ENCODE measurements at regions not wholly inside any gene's neighbourhood (a gene's known extent, or its start where the extent isn't known, plus 50 kb on each side); places are given as distances from the start of the nearest gene placed in this dataset.
"Not testable (repeated sequence)": the region's sequence is repeated elsewhere in the genome, so short reads cannot be mapped to it uniquely, and the experiment has no call there.

DNA sequence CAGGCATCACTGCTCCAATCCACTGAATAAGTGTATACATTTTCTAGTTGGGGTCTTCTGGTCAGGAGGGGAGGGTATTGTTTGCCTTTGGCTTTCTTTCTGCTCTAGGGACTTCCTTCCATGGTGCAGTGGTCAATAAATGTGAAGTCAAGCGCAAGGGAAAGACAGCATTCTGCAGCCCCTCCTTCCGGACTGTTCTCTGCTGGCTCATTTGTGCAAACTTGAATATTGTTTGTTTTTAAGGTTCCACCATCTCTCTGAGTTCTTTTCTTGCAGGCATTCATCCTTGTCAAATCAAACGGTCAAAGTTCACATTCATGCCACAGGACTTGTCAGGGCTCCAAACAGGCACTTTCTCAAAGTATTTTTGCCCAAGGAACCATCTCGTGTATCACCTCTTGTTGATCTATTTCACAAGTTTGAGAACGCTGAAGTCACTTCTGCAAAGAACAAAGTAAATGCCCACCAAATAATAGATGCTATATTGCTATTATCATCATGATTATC, 205.6 kb upstream of the KAZN start:
- Histone ChIP-seq H3K4me3 (no peak overlapping the region), H3K27ac (no peak overlapping the region)

GRCh38 chr1:14396100-14396499, 202.4 kb upstream of the KAZN start:
- no peak overlapping the region for H3K27ac ChIP-seq
- no peak overlapping the region for H3K4me3 ChIP-seq

DNA sequence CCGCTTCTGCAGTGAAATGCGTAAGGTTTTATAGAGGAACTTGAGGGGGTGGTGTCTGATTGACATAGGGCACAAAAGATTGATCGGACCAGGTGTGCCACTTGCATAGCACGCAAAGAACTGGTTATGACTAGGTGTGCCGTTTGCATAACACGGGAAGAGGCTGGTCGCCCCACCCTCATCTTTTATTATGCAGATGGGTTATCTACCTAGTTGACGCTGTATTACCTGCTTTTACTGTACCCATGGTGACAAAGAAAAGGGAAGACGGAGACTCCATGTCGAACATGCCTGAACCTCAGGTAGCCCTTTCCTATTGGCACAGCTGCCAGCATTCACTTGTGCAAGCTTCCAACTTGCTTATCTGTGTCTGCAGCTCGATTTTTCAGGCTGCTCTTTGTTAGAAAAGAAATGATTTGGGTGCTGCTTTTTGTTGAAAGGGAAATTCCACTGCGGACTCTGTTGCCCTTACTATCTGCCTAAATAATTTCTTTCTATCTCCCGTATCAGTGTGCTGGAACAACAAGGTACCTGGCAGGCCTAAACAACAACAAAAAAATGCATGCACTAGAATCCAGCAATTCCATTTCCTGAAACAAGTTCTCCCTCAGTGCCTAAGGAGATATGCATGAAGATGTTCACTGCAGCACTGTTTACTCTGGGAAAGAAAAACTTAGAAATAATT, 194.4 kb upstream of the KAZN start:
- H3K4me3 ChIP-seq = no peak overlapping the region
- H3K27ac ChIP-seq = peak overlapping the region in 1 of 21 experiments; percentile 12

DNA sequence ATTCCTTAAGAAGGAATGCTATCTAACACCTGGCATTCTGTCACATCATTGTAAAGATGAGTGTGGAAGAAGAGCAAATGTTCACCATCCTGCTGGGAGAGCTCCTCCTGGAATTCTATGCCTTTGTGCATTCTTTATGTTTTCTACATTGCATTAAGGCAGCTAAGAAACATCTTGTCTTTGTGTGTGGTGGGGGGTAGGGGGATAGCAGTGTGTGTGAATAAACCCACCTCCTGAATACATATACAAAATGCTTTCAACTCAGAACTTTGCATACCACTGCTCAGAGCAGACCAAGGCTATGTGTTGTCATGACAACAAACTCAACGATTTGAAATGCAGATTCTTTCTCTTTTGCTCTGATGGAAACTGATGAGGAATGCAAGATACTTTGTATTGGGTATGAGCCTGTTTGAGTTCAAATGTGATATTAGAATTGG, 193.6 kb upstream of the KAZN start:
- H3K4me3 ChIP-seq = no peak overlapping the region
- no peak overlapping the region for H3K27ac ChIP-seq

- no peak overlapping the region for H3K27ac ChIP-seq
- H3K4me3 ChIP-seq = no peak overlapping the region
These were observed 186.2 kb upstream of the KAZN start for GRCh38 chr1:14412235-14412634.

DNA sequence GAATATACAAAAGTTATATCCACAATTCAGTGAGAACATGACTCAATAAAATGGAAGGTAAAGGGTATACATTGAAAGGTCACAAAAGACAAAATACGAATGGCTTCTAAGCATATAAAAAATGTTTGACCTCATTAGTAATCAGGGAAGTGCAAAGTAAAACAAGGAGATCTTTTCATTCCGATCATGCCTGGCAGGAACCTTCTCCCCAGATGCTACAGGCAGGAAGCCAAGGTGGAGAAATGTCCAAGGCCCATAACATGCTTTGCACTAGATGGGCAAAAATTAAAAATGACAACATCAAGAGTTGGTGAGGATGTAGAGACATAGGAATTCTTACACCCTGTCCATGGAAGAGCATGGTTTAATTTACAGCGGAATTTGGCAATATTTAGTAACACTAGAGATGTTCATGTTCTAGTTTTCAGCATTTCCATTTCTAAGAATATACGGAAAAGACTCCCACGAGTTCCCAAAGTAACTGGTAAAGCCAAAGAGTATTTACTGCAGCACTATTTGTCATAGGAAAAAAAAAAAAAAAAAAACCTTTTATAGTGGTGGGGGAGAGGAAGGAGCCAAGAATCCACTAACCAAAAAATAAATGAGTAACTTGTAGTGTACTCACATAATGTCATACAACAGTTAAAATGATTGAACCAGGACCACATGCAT, 184.5 kb upstream of the KAZN start:
- Histone ChIP-seq H3K27ac (no peak overlapping the region), H3K4me3 (no peak overlapping the region)

GRCh38 chr1:14415396-14415795, 183.1 kb upstream of the KAZN start:
- H3K27ac ChIP-seq = no peak overlapping the region
- H3K4me3 ChIP-seq = no peak overlapping the region

DNA sequence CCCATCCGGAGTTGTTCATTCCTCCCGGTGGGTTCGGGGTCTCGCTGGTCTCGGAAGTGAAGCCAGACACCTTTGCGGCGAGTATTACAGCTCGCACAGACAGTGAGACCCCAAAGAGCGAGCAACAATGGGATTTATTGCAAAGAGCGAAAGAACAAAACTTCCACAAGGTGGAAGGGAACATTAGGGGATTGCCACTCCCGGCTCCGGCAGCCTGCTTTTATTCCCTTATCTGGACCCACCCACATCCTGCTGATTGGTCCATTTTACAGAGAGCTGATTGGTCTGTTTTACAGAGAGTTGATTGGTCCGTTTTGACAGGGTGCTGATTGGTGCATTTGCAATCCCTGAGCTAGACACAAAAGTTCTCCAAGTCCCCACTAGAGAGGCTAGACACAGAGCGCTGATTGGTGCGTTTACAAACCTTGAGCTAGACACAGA, 178.7 kb upstream of the KAZN start:
- H3K4me3 ChIP-seq, H3K27ac ChIP-seq: not testable (repeated sequence)

DNA sequence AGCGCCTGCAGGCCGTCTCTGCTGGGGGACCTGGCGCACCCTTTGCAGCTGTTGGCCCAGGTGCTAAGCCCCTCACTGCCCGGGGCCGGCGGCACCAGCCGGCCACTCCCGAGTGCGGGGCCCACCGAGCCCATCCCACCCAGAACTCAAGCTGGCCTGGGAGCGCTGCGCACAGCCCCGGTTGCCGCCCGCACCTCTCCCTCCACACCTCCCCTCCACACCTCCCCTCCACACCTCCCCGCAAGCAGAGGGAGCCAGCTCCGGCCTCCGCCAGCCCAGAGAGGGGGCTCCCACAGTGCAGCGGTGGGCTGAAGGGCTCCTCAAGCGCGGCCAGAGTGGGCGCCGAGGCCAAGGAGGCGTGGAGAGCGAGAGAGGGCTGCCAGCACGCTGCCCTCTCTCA, 177.8 kb upstream of the KAZN start:
- Histone ChIP-seq H3K4me3 (no peak overlapping the region), H3K27ac (no peak overlapping the region)

- Histone ChIP-seq H3K27ac (no peak overlapping the region), H3K4me3 (no peak overlapping the region)
These were observed 177.0 kb upstream of the KAZN start for GRCh38 chr1:14421295-14421976.

DNA sequence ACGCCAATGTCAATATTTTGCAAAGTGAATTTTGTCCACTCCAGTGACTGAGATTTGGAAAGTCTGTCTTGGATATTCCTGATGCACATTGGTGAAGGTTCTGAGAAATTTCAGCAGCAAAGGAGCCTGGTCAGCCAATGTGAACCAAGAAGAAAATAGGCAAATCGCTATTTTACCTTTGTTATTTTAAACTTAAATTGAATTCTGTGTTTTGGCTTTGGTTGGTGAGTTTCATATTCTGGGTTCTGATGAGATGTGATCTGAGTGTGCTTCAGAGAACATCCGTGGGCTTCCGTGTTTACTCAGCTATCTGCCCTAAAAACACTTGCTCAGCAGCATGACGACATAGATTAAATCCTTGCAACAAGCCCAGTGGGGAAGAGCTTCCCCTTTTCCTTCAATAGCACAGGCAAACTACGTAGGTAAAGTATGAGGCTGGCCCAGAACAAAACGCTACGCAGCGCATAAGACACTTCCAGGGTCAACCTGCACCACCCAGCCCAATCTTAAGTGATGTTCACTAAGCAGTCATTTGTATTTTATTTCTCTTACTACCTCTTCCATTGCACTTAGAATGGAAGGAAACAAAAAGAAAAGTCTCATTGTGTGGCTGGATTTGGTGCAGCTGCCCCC, 176.4 kb upstream of the KAZN start:
- Histone ChIP-seq H3K27ac (no peak overlapping the region), H3K4me3 (no peak overlapping the region)

- Histone ChIP-seq H3K4me3 (no peak overlapping the region), H3K27ac (no peak overlapping the region)
These were observed 174.0 kb upstream of the KAZN start for GRCh38 chr1:14424325-14425002.

DNA sequence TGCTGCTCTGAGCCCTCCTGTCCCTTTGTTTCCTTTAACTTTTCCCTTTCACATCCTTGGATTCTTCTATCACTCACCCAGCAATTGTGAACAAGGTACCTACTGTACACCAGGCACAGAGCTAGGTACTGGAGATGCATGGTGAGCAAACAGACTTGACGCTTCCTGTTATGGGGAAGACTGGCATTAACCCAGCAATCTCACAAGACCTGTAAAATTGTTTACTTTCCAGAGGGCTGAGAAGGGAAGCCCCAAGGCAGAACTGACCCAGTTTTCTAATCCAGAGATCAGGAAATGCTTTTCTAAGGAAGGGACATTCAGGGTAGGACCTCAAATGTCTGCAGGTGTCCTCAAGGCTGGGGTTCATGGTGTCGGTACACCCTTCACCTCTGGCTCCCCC, 171.6 kb upstream of the KAZN start:
- no peak overlapping the region for H3K4me3 ChIP-seq

GRCh38 chr1:14429577-14429976, 168.9 kb upstream of the KAZN start:
- Histone ChIP-seq H3K4me3 (no peak overlapping the region), H3K27ac (no peak overlapping the region)

More for the DNA sequence above, 171.6 kb upstream of the KAZN start:
- H3K27ac ChIP-seq = no peak overlapping the region

DNA sequence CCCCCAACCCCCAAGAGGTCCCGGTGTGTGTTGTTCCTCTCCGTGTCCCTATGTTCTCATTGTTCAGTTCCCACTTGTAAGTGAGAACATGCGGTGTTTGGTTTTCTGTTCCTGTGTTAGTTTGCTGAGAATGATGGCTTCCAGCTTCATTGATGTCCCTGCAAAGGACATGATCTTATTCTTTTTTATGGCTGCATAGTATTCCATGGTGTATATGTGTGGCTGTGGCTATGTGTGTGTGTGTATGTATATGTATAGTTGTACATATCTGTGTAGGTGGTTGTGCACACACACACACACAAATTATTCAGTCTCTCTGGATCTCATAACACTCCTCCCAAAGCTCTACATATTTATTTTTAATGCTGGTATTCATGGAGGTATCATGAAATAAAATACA, 165.8 kb upstream of the KAZN start:
- not testable (repeated sequence) for H3K4me3 ChIP-seq, H3K27ac ChIP-seq

DNA sequence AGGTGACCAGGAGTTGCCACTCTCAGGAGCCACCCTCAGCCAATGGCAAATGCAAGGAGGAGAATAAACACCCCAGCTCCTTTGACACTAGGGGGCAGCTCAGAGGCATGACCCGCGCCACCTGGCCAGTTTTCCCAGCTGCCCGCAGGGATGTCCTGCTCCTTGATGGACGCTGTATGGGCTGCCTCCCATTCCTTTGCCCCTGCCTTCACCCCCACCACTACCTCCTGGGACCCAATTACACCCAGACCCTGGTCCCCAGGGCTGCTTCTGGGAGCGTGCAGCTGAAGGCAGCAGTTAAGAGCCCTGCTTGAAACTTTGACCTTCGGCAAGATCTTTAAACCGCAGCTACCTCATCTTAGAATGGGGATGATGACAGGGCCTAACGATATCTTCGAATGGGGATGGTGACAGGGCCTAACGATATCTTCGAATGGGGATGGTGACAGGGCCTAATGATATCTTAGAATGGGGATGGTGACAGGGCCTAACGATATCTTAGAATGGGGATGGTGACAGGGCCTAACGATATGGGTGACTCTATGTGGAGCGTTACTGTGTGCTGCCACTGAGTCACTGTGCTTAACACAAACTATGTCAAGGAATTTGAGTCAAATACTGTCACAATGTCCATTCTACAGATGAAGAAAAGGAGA, 163.0 kb upstream of the KAZN start:
- Histone ChIP-seq H3K27ac (no peak overlapping the region), H3K4me3 (no peak overlapping the region)

DNA sequence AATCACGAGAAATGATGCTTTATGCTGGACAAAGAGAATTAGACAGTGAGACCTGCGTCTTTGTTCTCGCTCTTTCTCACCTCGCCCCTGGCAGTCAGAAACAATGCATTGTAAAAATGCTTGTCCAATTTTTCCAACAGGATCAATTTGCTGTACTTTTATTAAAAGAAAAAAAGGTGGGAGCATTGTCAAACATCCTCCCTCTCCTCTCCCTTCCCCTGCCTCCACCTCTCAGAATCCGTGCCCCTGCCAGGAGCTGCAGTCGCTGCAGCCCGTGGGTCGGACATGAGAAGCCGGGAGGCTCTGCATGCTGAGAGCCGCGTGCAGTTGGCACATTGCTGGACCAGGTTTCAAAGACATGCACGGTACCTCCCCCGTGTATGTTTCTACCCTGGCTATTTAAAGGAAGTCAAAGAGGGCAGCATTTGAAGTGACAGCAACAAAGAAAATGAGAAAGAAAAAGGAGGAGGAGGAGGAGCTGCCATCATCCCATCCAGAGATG, 161.0 kb upstream of the KAZN start:
- no peak overlapping the region for H3K27ac ChIP-seq

DNA sequence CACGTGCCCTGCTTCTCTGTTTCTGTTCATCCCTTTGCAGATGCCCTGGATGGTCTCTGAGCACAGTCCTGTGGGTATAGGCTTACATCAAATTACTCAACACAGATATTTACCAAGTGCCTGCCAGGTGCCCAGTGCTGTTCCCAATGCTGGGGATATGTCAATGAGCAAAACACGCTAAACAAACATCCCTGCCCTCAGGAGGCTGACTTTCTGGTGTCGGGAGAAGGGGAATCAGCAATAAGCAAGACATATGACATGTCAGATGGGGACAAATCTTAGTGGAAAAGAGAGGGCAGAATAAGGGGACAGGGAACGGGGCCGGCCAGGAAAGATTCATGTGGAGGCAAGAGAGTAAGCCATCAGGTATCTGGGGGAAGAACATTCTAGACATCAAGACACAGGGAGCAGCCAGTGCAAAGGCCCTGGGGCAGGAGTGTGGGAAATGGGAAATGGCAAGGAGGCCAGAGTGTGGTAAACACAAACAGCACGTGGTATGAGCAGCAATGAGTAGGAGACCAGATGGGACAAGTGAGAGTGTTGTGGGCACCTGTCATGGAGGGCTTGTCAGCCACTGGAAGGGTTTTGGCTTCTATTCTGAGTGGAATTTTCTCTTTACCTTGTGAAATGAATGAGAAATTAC, 160.2 kb upstream of the KAZN start:
- Histone ChIP-seq H3K27ac (no peak overlapping the region), H3K4me3 (no peak overlapping the region)

More for the DNA sequence above, 161.0 kb upstream of the KAZN start:
- no peak overlapping the region for H3K4me3 ChIP-seq

DNA sequence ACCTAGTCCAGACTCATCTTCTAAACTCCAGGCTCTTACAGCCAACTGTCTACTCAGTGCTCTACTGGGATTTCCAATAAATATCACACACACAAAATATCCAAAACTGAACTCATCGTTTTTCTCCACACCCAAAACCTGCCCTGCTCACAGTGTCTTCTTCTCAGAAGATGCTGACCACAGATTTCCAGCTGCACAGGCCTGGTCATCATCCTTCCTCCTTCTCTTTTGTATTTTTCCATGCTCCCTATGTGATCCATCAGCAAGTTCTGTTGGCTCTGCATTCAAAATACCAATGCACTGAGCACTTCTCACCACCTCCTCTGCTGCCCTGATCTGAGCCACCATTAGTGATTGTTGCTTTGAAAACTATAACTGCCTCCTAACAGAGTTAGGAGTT, 159.5 kb upstream of the KAZN start:
- no peak overlapping the region for H3K27ac ChIP-seq
- H3K4me3 ChIP-seq = no peak overlapping the region

Measured in skin epidermis (tissue), 12 donors.